Right atrium auricular region (tissue), 2 donors: ENCODE measurements at regions not wholly inside any gene's neighbourhood (a gene's known extent, or its start where the extent isn't known, plus 50 kb on each side); places are given as distances from the start of the nearest gene placed in this dataset.
"Not testable (repeated sequence)": the region's sequence is repeated elsewhere in the genome, so short reads cannot be mapped to it uniquely, and the experiment has no call there.

Source experiments
- DNase-seq: peaks from one replicate; pipeline ENCODE4 v3.0.0-alpha.2; 2019; ENCODE audit warnings: low spot score
- H3K27ac ChIP-seq, 2 donors: fragments of 200-600 bp; sonication (generic); 1 replicate in 1 of 2; 2 replicates in 1 of 2; pipeline ENCODE4 v1.5.1; 2016 to 2019
- H3K27me3 ChIP-seq, 2 donors: fragments of 200-600 bp; sonication (generic); one replicate each; pipeline versions ENCODE4 v1.5.1 to v1.6.0; 2017 to 2019
- H3K36me3 ChIP-seq: fragments of 200-600 bp; sonication (generic); one replicate; pipeline ENCODE4 v1.5.1; 2016
- H3K4me1 ChIP-seq, 2 donors: fragments of 200-600 bp; sonication (generic); one replicate each; pipeline versions ENCODE4 v1.5.1 to v1.6.0; 2017 to 2019
- H3K4me3 ChIP-seq, 2 donors: fragments of 200-600 bp; sonication (generic); 1 replicate in 1 of 2; 2 replicates in 1 of 2; pipeline ENCODE4 v1.5.1; 2017 to 2019; ENCODE audit warnings: mild to moderate bottlenecking in 1 of 2, moderate library complexity in 1 of 2
- H3K9me3 ChIP-seq, 2 donors: fragments of 200-600 bp; sonication (generic); one replicate each; pipeline ENCODE4 v1.5.1; 2019
- CTCF ChIP-seq, 2 donors: fragments of 200-600 bp; sonication (generic); IDR thresholded peaks; one replicate each; pipeline ENCODE4 v1.5.1; 2019; ENCODE audit warnings: antibody characterized with exemption in 2 of 2

- H3K27ac ChIP-seq: no peak overlapping the region
- no peak overlapping the region for H3K4me3 ChIP-seq
- H3K4me1 ChIP-seq: no peaks in the 10 kb centered on the region
- no peak for DNase-seq
- no peaks in the 10 kb centered on the region for H3K9me3 ChIP-seq
- no peak for TF ChIP-seq CTCF (IDR thresholded peaks at IDR 0.05)
- H3K27me3 ChIP-seq: no peaks in the 10 kb centered on the region
- no peaks in the 10 kb centered on the region for H3K36me3 ChIP-seq
Observed at GRCh38 chr9:85876628-85877027, 64.3 kb upstream of the NAA35 start.

- DNase-seq, H3K27me3 ChIP-seq, H3K9me3 ChIP-seq, H3K4me3 ChIP-seq, H3K36me3 ChIP-seq, H3K27ac ChIP-seq, H3K4me1 ChIP-seq: not testable (repeated sequence)
Observed at GRCh38 chr9:85878872-85879597, 61.9 kb upstream of the NAA35 start.

GRCh38 chr9:85880507-85880906, 60.4 kb upstream of the NAA35 start:
- not testable (repeated sequence) for H3K9me3 ChIP-seq, H3K4me3 ChIP-seq, DNase-seq, H3K36me3 ChIP-seq, H3K27me3 ChIP-seq, H3K27ac ChIP-seq, H3K4me1 ChIP-seq

GRCh38 chr9:85884256-85884655, 56.7 kb upstream of the NAA35 start:
- no peak overlapping the region for H3K27ac ChIP-seq
- no peaks in the 10 kb centered on the region for H3K27me3 ChIP-seq
- no peaks in the 10 kb centered on the region for H3K36me3 ChIP-seq
- DNase-seq: no peak
- H3K4me1 ChIP-seq: no peaks in the 10 kb centered on the region
- no peak for TF ChIP-seq CTCF (IDR thresholded peaks at IDR 0.05)
- no peak overlapping the region for H3K4me3 ChIP-seq
- H3K9me3 ChIP-seq: no peaks in the 10 kb centered on the region

GRCh38 chr9:85890962-85891361, 50.0 kb upstream of the NAA35 start:
- Histone ChIP-seq H3K27me3 (no peaks in the 10 kb centered on the region), H3K36me3 (no peaks in the 10 kb centered on the region), H3K4me1 (no peaks in the 10 kb centered on the region), H3K4me3 (no peak overlapping the region), H3K9me3 (no peaks in the 10 kb centered on the region), H3K27ac (no peak overlapping the region)
- TF ChIP-seq CTCF (IDR thresholded peaks at IDR 0.05): no peak
- DNase-seq: no peak
